SK-N-SH treated with all-trans-retinoic acid at 6 μM for 48 hours (cell line): ENCODE measurements at regions not wholly inside any gene's neighbourhood (a gene's known extent, or its start where the extent isn't known, plus 50 kb on each side); places are given as distances from the start of the nearest gene placed in this dataset.

ENCODE experiments used
- ATAC-seq: fragments of 200-7000 bp; cut with Tn5 transposase; 3 replicates; pipeline ENCODE4 v1.9.1; 2020; ENCODE audit warnings: mild to moderate bottlenecking, moderate library complexity
- ARNTL ChIP-seq: fragments of 450-650 bp; formaldehyde crosslinking; IDR thresholded peaks from 2 replicates; pipeline ENCODE4 v1.5.0; 2020; ENCODE audit warnings: low read depth, mild to moderate bottlenecking, moderate library complexity, borderline replicate concordance
- ESRRG ChIP-seq: fragments of 250-450 bp; sonication (Bioruptor Pico); IDR thresholded peaks from 2 replicates; pipeline ENCODE4 v1.6.1; 2021; ENCODE audit warnings: mild to moderate bottlenecking
- GLIS3 ChIP-seq: fragments of 250-450 bp; sonication (Bioruptor Pico); IDR thresholded peaks from 2 replicates; pipeline ENCODE4 v1.5.0; 2020; ENCODE audit warnings: mild to moderate bottlenecking, moderate library complexity
- OSR1 ChIP-seq: fragments of 250-450 bp; sonication (Bioruptor Pico); IDR thresholded peaks from 2 replicates; pipeline ENCODE4 v1.8.0; 2022; ENCODE audit warnings: moderate library complexity, mild to moderate bottlenecking, inconsistent platforms
- PPARA ChIP-seq: fragments of 250-450 bp; sonication (Bioruptor Pico); IDR thresholded peaks from 2 replicates; pipeline ENCODE4 v1.5.0; 2020; ENCODE audit warnings: mild to moderate bottlenecking, borderline replicate concordance
- SNAI2 ChIP-seq: fragments of 250-450 bp; sonication (Bioruptor Pico); IDR thresholded peaks from 2 replicates; pipeline ENCODE4 v1.5.0; 2020; ENCODE audit warnings: mild to moderate bottlenecking, moderate library complexity
- TCF4 ChIP-seq: fragments of 250-450 bp; sonication (Bioruptor Pico); IDR thresholded peaks from 2 replicates; pipeline ENCODE4 v1.8.0; 2021; ENCODE audit warnings: mild to moderate bottlenecking, moderate library complexity, borderline replicate concordance
- TOX ChIP-seq: fragments of 250-450 bp; sonication (Bioruptor Pico); IDR thresholded peaks from 2 replicates; pipeline ENCODE4 v1.8.0; 2021; ENCODE audit warnings: mild to moderate bottlenecking, moderate library complexity, borderline replicate concordance
- ZC3H10 ChIP-seq: fragments of 250-450 bp; sonication (Bioruptor Pico); IDR thresholded peaks from 2 replicates; pipeline ENCODE4 v1.5.1; 2021; ENCODE audit warnings: mild to moderate bottlenecking, moderate library complexity
- ZFP30 ChIP-seq: fragments of 450-650 bp; formaldehyde crosslinking; IDR thresholded peaks from 2 replicates; pipeline ENCODE4 v1.5.0; 2022; ENCODE audit warnings: mild to moderate bottlenecking, moderate library complexity
- ZNF565 ChIP-seq: fragments of 450-650 bp; formaldehyde crosslinking; conservative IDR thresholded peaks from 2 replicates; pipeline ENCODE4 v1.5.0; 2020; ENCODE audit warnings: low read depth, mild to moderate bottlenecking, moderate library complexity
- TF ChIP-seq, protein P1 (sequence below): fragments of 250-450 bp; sonication (Bioruptor Pico); IDR thresholded peaks from 2 replicates; pipeline ENCODE4 v1.8.0; 2020; ENCODE audit warnings: mild to moderate bottlenecking, moderate library complexity, borderline replicate concordance
- TF ChIP-seq, protein P2 (sequence below): fragments of 250-450 bp; sonication (Bioruptor Pico); IDR thresholded peaks from 2 replicates; pipeline ENCODE4 v1.8.0; 2021; ENCODE audit warnings: low read depth, mild to moderate bottlenecking, moderate library complexity, borderline replicate concordance
- TF ChIP-seq, protein P3 (sequence below): fragments of 250-450 bp; sonication (Bioruptor Pico); IDR thresholded peaks from 2 replicates; pipeline ENCODE4 v1.5.1; 2021; ENCODE audit warnings: mild to moderate bottlenecking, moderate library complexity
- TF ChIP-seq, protein P4 (sequence below): fragments of 250-450 bp; sonication (Bioruptor Pico); IDR thresholded peaks from 2 replicates; pipeline ENCODE4 v1.5.0; 2020; ENCODE audit warnings: mild to moderate bottlenecking, moderate library complexity

DNA sequence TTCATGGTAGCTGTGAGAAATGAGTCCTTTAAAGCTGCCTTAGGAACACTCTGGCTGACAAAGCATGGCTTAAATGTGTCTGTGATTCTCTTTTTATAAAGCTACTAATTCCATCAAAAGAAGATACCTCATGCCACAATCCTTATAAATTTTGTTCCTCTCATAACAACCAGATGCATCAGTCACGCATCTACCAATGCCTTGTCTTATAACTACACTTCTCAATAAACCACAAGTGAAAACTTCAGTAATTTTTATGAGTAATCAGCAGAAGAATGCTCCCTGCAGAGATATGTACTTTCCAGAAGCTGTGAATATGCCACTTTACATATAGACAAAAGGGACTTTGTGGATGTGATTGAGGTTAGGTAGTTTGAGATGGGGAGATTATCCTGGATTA, 147.8 kb downstream of the SUCLA2 start:
- peak; percentile 80 for ATAC-seq
- no peak for TF ChIP-seq SNAI2 (CRISPR knock-in tag)
- TF ChIP-seq ARNTL (CRISPR knock-in tag): no peak
- TF ChIP-seq, protein P1, sequence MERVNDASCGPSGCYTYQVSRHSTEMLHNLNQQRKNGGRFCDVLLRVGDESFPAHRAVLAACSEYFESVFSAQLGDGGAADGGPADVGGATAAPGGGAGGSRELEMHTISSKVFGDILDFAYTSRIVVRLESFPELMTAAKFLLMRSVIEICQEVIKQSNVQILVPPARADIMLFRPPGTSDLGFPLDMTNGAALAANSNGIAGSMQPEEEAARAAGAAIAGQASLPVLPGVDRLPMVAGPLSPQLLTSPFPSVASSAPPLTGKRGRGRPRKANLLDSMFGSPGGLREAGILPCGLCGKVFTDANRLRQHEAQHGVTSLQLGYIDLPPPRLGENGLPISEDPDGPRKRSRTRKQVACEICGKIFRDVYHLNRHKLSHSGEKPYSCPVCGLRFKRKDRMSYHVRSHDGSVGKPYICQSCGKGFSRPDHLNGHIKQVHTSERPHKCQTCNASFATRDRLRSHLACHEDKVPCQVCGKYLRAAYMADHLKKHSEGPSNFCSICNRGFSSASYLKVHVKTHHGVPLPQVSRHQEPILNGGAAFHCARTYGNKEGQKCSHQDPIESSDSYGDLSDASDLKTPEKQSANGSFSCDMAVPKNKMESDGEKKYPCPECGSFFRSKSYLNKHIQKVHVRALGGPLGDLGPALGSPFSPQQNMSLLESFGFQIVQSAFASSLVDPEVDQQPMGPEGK (CRISPR knock-in tag): no peak
- TF ChIP-seq, protein P2, sequence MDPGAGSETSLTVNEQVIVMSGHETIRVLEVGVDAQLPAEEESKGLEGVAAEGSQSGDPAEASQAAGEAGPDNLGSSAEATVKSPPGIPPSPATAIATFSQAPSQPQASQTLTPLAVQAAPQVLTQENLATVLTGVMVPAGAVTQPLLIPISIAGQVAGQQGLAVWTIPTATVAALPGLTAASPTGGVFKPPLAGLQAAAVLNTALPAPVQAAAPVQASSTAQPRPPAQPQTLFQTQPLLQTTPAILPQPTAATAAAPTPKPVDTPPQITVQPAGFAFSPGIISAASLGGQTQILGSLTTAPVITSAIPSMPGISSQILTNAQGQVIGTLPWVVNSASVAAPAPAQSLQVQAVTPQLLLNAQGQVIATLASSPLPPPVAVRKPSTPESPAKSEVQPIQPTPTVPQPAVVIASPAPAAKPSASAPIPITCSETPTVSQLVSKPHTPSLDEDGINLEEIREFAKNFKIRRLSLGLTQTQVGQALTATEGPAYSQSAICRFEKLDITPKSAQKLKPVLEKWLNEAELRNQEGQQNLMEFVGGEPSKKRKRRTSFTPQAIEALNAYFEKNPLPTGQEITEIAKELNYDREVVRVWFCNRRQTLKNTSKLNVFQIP (CRISPR knock-in tag): no peak
- TF ChIP-seq GLIS3 (CRISPR knock-in tag): no peak
- no peak for TF ChIP-seq ZFP30 (CRISPR knock-in tag)
- TF ChIP-seq TCF4 (CRISPR knock-in tag): no peak
- TF ChIP-seq ZC3H10 (CRISPR knock-in tag): no peak
- TF ChIP-seq, protein P3, sequence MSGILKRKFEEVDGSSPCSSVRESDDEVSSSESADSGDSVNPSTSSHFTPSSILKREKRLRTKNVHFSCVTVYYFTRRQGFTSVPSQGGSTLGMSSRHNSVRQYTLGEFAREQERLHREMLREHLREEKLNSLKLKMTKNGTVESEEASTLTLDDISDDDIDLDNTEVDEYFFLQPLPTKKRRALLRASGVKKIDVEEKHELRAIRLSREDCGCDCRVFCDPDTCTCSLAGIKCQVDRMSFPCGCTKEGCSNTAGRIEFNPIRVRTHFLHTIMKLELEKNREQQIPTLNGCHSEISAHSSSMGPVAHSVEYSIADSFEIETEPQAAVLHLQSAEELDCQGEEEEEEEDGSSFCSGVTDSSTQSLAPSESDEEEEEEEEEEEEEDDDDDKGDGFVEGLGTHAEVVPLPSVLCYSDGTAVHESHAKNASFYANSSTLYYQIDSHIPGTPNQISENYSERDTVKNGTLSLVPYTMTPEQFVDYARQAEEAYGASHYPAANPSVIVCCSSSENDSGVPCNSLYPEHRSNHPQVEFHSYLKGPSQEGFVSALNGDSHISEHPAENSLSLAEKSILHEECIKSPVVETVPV (CRISPR knock-in tag): no peak
- TF ChIP-seq, protein P4, sequence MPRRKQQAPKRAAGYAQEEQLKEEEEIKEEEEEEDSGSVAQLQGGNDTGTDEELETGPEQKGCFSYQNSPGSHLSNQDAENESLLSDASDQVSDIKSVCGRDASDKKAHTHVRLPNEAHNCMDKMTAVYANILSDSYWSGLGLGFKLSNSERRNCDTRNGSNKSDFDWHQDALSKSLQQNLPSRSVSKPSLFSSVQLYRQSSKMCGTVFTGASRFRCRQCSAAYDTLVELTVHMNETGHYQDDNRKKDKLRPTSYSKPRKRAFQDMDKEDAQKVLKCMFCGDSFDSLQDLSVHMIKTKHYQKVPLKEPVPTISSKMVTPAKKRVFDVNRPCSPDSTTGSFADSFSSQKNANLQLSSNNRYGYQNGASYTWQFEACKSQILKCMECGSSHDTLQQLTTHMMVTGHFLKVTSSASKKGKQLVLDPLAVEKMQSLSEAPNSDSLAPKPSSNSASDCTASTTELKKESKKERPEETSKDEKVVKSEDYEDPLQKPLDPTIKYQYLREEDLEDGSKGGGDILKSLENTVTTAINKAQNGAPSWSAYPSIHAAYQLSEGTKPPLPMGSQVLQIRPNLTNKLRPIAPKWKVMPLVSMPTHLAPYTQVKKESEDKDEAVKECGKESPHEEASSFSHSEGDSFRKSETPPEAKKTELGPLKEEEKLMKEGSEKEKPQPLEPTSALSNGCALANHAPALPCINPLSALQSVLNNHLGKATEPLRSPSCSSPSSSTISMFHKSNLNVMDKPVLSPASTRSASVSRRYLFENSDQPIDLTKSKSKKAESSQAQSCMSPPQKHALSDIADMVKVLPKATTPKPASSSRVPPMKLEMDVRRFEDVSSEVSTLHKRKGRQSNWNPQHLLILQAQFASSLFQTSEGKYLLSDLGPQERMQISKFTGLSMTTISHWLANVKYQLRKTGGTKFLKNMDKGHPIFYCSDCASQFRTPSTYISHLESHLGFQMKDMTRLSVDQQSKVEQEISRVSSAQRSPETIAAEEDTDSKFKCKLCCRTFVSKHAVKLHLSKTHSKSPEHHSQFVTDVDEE (CRISPR knock-in tag): no peak
- TF ChIP-seq TOX (CRISPR knock-in tag): no peak

DNA sequence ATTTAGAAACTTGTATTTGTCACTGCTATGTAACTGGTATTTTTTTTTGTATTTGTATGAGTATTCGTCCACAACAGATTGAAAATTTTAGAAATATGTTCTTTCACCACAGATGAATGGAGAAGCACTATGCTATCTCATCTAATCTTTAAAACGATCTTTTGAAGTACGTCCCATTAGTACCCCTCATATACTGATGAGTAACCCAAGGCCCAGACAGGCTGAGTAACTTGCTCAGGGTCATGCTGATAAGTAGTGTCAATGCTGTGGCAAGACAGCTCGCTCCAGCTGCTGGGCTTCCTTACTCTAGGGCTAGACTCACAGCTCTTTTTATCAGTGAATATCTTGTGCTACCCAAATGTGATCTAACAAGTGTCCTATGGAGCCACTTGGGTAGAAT, 154.2 kb downstream of the SUCLA2 start:
- peak; percentile 72 for ATAC-seq
- TF ChIP-seq, protein P4 (CRISPR knock-in tag): no peak
- no peak for TF ChIP-seq PPARA (CRISPR knock-in tag)
- no peak for TF ChIP-seq ZFP30 (CRISPR knock-in tag)
- no peak for TF ChIP-seq ESRRG (CRISPR knock-in tag)
- no peak for TF ChIP-seq OSR1

DNA sequence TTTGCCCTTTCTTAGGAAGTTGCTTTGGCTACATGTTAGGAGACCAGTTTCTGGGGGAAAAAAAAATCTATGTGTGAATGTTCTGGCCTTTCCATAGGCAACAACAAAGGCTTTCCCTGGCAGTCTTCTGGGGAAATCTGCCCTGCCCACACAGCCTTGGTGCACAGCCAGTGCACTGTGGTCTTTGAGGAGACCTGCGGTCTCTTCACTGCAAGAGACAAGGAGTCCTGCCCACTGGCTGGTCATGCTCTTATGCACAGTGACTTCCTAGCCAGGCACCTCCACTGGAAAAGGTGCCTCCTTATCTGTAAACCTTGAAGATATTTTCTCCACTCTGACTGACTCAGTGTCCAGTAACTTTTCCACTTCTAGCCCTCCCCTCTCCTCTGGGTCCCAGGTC, 155.1 kb downstream of the SUCLA2 start:
- ATAC-seq: peak; percentile 16; the same call in 2 of the 3 replicates
- TF ChIP-seq ARNTL (CRISPR knock-in tag) (no peak), ZNF565 (CRISPR knock-in tag) (no peak), ZFP30 (CRISPR knock-in tag) (no peak)
- TF ChIP-seq, protein P1 (CRISPR knock-in tag): no peak
- TF ChIP-seq, protein P2 (CRISPR knock-in tag): no peak
- TF ChIP-seq, protein P3 (CRISPR knock-in tag): no peak
- TF ChIP-seq, protein P4 (CRISPR knock-in tag): no peak
